Testis (tissue), 2 donors: ENCODE measurements at regions not wholly inside any gene's neighbourhood (a gene's known extent, or its start where the extent isn't known, plus 50 kb on each side); places are given as distances from the start of the nearest gene placed in this dataset.

ENCODE experiments used
- CTCF ChIP-seq, 3 experiments: fragments of 450-650 bp in 2 of 3; fragments of 200-600 bp in 1 of 3; sonication (generic) in 1 of 3; IDR thresholded peaks; one replicate each; pipeline ENCODE4 v1.5.1; 2016 to 2019; ENCODE audit warnings: antibody characterized with exemption in 3 of 3, mild to moderate bottlenecking in 2 of 3, moderate library complexity in 1 of 3
- POLR2A ChIP-seq: fragments of 450-650 bp; IDR thresholded peaks from one replicate; pipeline ENCODE4 v1.6.1; 2017; ENCODE audit warnings: antibody characterized with exemption, mild to moderate bottlenecking, moderate library complexity

GRCh38 chr16:81175325-81175891, 63.1 kb upstream of the BCO1 start:
- no peak for TF ChIP-seq CTCF (IDR thresholded peaks at IDR 0.05)
- no peak for TF ChIP-seq POLR2A
